ENCODE measurements at regions not wholly inside any gene's neighbourhood (a gene's known extent, or its start where the extent isn't known, plus 50 kb on each side); places are given as distances from the start of the nearest gene placed in this dataset.

- TF ChIP-seq CTCF (IDR thresholded peaks at IDR 0.05) (no peak), POLR2A (IDR thresholded peaks at IDR 0.05) (no peak)
Observed at GRCh38 chr1:232532901-232533300, 97.0 kb downstream of the SIPA1L2 start.
